Neural cell (in vitro differentiated cells): ENCODE measurements at regions not wholly inside any gene's neighbourhood (a gene's known extent, or its start where the extent isn't known, plus 50 kb on each side); places are given as distances from the start of the nearest gene placed in this dataset.

Experiments
- H2AFZ ChIP-seq: fragments of 200-600, 300-800 bp; sonication (generic), shearing (Covaris generic); 2 replicates; pipeline ENCODE4 v1.6.0; 2014; ENCODE audit warnings: low read depth, mild to moderate bottlenecking, antibody characterized with exemption, low read length, moderate library complexity
- H3F3A ChIP-seq: fragments of 200-600 bp; shearing (Covaris generic); 2 replicates; pipeline ENCODE4 v1.6.1; 2016; ENCODE audit warnings: mild to moderate bottlenecking, moderate library complexity, mixed read lengths, antibody characterized with exemption, low read length; ENCODE audit not compliant: insufficient read depth, poor library complexity, severe bottlenecking
- H3K27ac ChIP-seq: fragments of 200-600, 300-800 bp; sonication (generic), shearing (Covaris generic); 2 replicates; pipeline ENCODE4 v1.5.1; 2014; ENCODE audit warnings: mild to moderate bottlenecking, low read length, moderate library complexity
- H3K27me3 ChIP-seq: fragments of 300-800, 200-600 bp; sonication (generic), shearing (Covaris generic); 2 replicates; pipeline ENCODE4 v1.6.0; 2014; ENCODE audit warnings: mild to moderate bottlenecking, low read depth, low read length, moderate library complexity; ENCODE audit not compliant: insufficient read depth
- H3K36me3 ChIP-seq: fragments of 300-800, 200-600 bp; sonication (generic), shearing (Covaris generic); 2 replicates; pipeline ENCODE4 v1.5.1; 2014; ENCODE audit warnings: mild to moderate bottlenecking, antibody characterized with exemption, low read length, moderate library complexity; ENCODE audit not compliant: insufficient read depth
- H3K4me2 ChIP-seq: fragments of 300-800, 200-600 bp; sonication (generic), shearing (Covaris generic); 2 replicates; pipeline ENCODE4 v1.6.0; 2014; ENCODE audit warnings: mild to moderate bottlenecking, low read length
- H3K4me3 ChIP-seq: fragments of 300-800, 200-600 bp; sonication (generic), shearing (Covaris generic); 2 replicates; pipeline ENCODE4 v1.5.1; 2014; ENCODE audit warnings: mild to moderate bottlenecking, low read length, moderate library complexity
- H3K79me2 ChIP-seq: fragments of 200-600 bp; shearing (Covaris generic); replicated peaks from 2 replicates; pipeline ENCODE4 v1.6.0; 2014; ENCODE audit warnings: mild to moderate bottlenecking, low read length, moderate library complexity; ENCODE audit not compliant: insufficient read depth
- H3K9ac ChIP-seq: fragments of 300-800, 200-600 bp; sonication (generic), shearing (Covaris generic); 2 replicates; pipeline ENCODE4 v1.6.1; 2016; ENCODE audit warnings: mild to moderate bottlenecking, low read length, mixed read lengths
- H3K9me2 ChIP-seq: fragments of 200-600 bp; shearing (Covaris generic); 2 replicates; pipeline ENCODE4 v1.6.1; 2016; ENCODE audit warnings: mild to moderate bottlenecking, low read length, mixed read lengths; ENCODE audit not compliant: insufficient read depth
- H3K9me3 ChIP-seq: fragments of 200-600, 300-800 bp; sonication (generic), shearing (Covaris generic); 2 replicates; pipeline ENCODE4 v1.6.1; 2016; ENCODE audit warnings: mild to moderate bottlenecking, mixed run types, low read length, moderate library complexity, mixed read lengths
- H4K20me1 ChIP-seq: fragments of 200-600 bp; shearing (Covaris generic); 2 replicates; pipeline ENCODE4 v1.6.1; 2016; ENCODE audit warnings: mild to moderate bottlenecking, mixed run types; ENCODE audit not compliant: insufficient read depth
- EP300 ChIP-seq: fragments of 450-650 bp; conservative IDR thresholded peaks from 2 replicates; pipeline ENCODE4 v1.6.1; 2014; ENCODE audit warnings: antibody characterized with exemption, mild to moderate bottlenecking, moderate library complexity; ENCODE audit not compliant: poor library complexity, severe bottlenecking
- EZH2 ChIP-seq: fragments of 200-600, 300-800 bp; shearing (Covaris generic), sonication (generic); IDR thresholded peaks from 2 replicates; pipeline ENCODE4 v1.6.1; 2014; ENCODE audit warnings: antibody characterized with exemption, low read length, borderline replicate concordance, mild to moderate bottlenecking; ENCODE audit not compliant: insufficient read depth, poor library complexity, severe bottlenecking
- MXI1 ChIP-seq: fragments of 450-650 bp; conservative IDR thresholded peaks from 2 replicates; pipeline ENCODE4 v1.6.1; 2014; ENCODE audit warnings: antibody characterized with exemption, mild to moderate bottlenecking; ENCODE audit not compliant: poor library complexity, severe bottlenecking
- POLR2AphosphoS5 ChIP-seq: IDR thresholded peaks from 2 replicates; pipeline ENCODE4 v1.6.1; 2012
- RAD21 ChIP-seq: fragments of 450-650 bp; conservative IDR thresholded peaks from 2 replicates; pipeline ENCODE4 v1.6.1; 2014; ENCODE audit warnings: antibody characterized with exemption, mild to moderate bottlenecking, moderate library complexity
- SMC3 ChIP-seq: fragments of 450-650 bp; conservative IDR thresholded peaks from 2 replicates; pipeline ENCODE4 v1.6.1; 2014; ENCODE audit warnings: antibody characterized with exemption, mild to moderate bottlenecking, moderate library complexity; ENCODE audit not compliant: poor library complexity
- TAF1 ChIP-seq: IDR thresholded peaks from 2 replicates; pipeline ENCODE4 v1.6.1; 2012; ENCODE audit warnings: low read depth
- TF ChIP-seq, protein P1 (sequence below): IDR thresholded peaks from 2 replicates; pipeline ENCODE4 v1.6.1; 2012; ENCODE audit warnings: borderline replicate concordance
- TF ChIP-seq, protein P2 (sequence below): fragments of 450-650 bp; IDR thresholded peaks from 2 replicates; pipeline ENCODE4 v1.5.1; 2014; ENCODE audit warnings: antibody characterized with exemption, mild to moderate bottlenecking, moderate library complexity; ENCODE audit not compliant: poor library complexity, severe bottlenecking

DNA sequence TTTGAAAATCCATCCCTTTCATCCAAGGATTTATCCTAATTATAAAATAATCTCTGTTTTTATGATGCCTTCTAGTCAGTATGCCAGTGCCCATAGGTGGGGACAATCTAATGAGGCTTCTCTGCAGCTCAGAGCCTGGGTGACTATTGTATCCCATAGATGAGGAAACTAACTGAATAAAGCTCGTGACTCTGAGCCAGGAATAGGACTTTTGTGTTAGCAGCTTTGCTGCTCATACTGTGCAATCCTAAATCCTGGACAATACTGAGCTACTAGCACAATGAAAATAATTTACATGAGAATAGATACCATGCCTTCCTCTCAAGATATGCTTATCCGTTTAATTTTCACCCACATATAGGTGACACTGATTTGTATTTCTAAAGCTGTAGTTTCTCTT lies 443.0 kb downstream of the PLK2 start:
- TF ChIP-seq RAD21 (no peak), MXI1 (no peak), SMC3 (no peak), POLR2AphosphoS5 (no peak), EZH2 (no peak), EP300 (no peak), TAF1 (no peak)
- TF ChIP-seq, protein P1, sequence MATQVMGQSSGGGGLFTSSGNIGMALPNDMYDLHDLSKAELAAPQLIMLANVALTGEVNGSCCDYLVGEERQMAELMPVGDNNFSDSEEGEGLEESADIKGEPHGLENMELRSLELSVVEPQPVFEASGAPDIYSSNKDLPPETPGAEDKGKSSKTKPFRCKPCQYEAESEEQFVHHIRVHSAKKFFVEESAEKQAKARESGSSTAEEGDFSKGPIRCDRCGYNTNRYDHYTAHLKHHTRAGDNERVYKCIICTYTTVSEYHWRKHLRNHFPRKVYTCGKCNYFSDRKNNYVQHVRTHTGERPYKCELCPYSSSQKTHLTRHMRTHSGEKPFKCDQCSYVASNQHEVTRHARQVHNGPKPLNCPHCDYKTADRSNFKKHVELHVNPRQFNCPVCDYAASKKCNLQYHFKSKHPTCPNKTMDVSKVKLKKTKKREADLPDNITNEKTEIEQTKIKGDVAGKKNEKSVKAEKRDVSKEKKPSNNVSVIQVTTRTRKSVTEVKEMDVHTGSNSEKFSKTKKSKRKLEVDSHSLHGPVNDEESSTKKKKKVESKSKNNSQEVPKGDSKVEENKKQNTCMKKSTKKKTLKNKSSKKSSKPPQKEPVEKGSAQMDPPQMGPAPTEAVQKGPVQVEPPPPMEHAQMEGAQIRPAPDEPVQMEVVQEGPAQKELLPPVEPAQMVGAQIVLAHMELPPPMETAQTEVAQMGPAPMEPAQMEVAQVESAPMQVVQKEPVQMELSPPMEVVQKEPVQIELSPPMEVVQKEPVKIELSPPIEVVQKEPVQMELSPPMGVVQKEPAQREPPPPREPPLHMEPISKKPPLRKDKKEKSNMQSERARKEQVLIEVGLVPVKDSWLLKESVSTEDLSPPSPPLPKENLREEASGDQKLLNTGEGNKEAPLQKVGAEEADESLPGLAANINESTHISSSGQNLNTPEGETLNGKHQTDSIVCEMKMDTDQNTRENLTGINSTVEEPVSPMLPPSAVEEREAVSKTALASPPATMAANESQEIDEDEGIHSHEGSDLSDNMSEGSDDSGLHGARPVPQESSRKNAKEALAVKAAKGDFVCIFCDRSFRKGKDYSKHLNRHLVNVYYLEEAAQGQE, result no peak
- TF ChIP-seq, protein P2, sequence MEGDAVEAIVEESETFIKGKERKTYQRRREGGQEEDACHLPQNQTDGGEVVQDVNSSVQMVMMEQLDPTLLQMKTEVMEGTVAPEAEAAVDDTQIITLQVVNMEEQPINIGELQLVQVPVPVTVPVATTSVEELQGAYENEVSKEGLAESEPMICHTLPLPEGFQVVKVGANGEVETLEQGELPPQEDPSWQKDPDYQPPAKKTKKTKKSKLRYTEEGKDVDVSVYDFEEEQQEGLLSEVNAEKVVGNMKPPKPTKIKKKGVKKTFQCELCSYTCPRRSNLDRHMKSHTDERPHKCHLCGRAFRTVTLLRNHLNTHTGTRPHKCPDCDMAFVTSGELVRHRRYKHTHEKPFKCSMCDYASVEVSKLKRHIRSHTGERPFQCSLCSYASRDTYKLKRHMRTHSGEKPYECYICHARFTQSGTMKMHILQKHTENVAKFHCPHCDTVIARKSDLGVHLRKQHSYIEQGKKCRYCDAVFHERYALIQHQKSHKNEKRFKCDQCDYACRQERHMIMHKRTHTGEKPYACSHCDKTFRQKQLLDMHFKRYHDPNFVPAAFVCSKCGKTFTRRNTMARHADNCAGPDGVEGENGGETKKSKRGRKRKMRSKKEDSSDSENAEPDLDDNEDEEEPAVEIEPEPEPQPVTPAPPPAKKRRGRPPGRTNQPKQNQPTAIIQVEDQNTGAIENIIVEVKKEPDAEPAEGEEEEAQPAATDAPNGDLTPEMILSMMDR, result no peak
- Histone ChIP-seq H3K9me2 (no peaks in the 10 kb centered on the region), H4K20me1 (no peaks in the 10 kb centered on the region), H3K4me3 (no peak overlapping the region), H3F3A (no peaks in the 10 kb centered on the region), H3K9ac (no peak overlapping the region), H3K9me3 (no peaks in the 10 kb centered on the region), H3K27me3 (no peaks in the 10 kb centered on the region), H3K27ac (no peak overlapping the region), H3K36me3 (no peaks in the 10 kb centered on the region), H2AFZ (no peak overlapping the region), H3K79me2 (no peaks in the 10 kb centered on the region), H3K4me2 (no peak overlapping the region)

DNA sequence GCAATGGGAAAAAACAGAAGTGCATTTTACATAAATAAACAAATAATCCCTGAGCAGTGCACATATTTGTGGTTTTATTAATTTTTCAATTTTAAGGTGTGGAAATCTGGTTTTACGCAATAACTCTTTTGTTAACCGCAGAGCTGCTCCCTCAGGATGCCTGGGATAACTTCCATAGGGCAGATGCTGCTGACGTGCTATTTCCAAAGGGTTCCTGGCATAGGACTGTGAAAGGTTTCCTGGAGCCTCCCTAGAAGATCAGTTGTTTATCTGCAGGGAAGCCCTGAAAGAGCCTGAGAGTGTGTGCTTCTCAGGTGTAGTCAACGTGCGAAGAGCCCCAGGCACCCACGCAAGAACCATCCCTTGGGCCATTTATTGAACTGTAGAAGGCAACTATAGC lies 443.5 kb downstream of the PLK2 start:
- no peaks in the 10 kb centered on the region for H3K27me3 ChIP-seq
- H3K9me2 ChIP-seq, result no peaks in the 10 kb centered on the region
- H3K4me2 ChIP-seq, result no peak overlapping the region
- no peak overlapping the region for H3K27ac ChIP-seq
- no peaks in the 10 kb centered on the region for H3K79me2 ChIP-seq
- H3K9ac ChIP-seq, result no peak overlapping the region
- H3K4me3 ChIP-seq, result no peak overlapping the region
- no peak for TF ChIP-seq EP300
- no peak for TF ChIP-seq TAF1
- TF ChIP-seq POLR2AphosphoS5, result no peak
- no peak for TF ChIP-seq EZH2
- no peak for TF ChIP-seq RAD21
- TF ChIP-seq SMC3, result no peak
- TF ChIP-seq, protein P2, result no peak
- no peak for TF ChIP-seq MXI1
- TF ChIP-seq, protein P1, result no peak
- no peaks in the 10 kb centered on the region for H4K20me1 ChIP-seq
- no peaks in the 10 kb centered on the region for H3K9me3 ChIP-seq
- no peaks in the 10 kb centered on the region for H3F3A ChIP-seq
- H3K36me3 ChIP-seq, result no peaks in the 10 kb centered on the region
- no peak overlapping the region for H2AFZ ChIP-seq
